ENCODE measurements at regions not wholly inside any gene's neighbourhood (a gene's known extent, or its start where the extent isn't known, plus 50 kb on each side); places are given as distances from the start of the nearest gene placed in this dataset.

GRCh38 chr17:70584255-70584654 is 414.9 kb downstream of the KCNJ2 start:
- no peak for TF ChIP-seq POLR2AphosphoS5 (IDR thresholded peaks at IDR 0.05)
- TF ChIP-seq CTCF (IDR thresholded peaks at IDR 0.05), result no peak
- no peak for TF ChIP-seq POLR2A (IDR thresholded peaks at IDR 0.05)
